SH-SY5Y (cell line): ENCODE measurements at regions not wholly inside any gene's neighbourhood (a gene's known extent, or its start where the extent isn't known, plus 50 kb on each side); places are given as distances from the start of the nearest gene placed in this dataset.

Experiments
- GATA2 ChIP-seq: IDR thresholded peaks from 2 replicates; pipeline ENCODE4 v1.6.1; 2011; ENCODE audit warnings: mild to moderate bottlenecking, low read depth, low read length
- GATA3 ChIP-seq: IDR thresholded peaks from 2 replicates; pipeline ENCODE4 v1.6.1; 2011; ENCODE audit warnings: low read depth, mild to moderate bottlenecking, low read length, moderate library complexity

DNA sequence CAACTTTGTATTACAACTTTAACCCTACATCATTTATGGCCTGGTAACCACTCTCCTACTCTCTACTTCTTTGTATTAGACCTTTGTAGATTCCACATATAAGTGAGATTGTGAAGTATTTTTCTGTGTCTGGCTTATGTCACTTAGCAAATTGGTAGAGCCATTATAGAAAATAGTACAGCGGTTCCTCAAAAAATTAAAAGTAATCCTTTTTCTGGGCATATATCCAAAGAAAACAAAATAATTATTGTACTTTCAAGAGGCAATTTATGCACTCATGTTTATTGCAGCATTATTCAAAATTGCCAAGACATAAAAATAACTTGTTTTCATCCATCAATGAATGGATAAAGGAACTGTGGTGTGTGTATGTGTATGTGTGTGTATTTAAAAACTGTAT, 537.5 kb upstream of the FSIP2 start:
- no peak for TF ChIP-seq GATA2
- no peak for TF ChIP-seq GATA3

DNA sequence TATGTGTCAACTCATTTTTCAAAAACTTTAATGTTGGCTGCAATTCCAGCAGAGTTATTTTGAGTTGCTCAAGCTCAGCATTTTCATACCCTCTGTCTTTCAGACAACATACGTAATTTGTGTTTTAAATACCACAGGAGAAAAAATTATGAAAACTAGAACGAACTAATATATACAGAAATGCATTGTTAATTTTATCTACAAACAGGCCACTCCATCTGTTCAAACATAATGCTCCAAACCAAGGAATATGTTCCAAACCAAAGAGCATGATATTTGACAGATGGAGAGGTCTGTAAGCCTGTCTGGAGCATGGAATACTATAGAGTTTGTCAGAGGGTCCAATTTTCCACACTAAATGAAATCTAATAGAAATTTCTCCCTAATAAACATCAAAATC, 536.2 kb upstream of the FSIP2 start:
- TF ChIP-seq GATA3: no peak
- no peak for TF ChIP-seq GATA2

DNA sequence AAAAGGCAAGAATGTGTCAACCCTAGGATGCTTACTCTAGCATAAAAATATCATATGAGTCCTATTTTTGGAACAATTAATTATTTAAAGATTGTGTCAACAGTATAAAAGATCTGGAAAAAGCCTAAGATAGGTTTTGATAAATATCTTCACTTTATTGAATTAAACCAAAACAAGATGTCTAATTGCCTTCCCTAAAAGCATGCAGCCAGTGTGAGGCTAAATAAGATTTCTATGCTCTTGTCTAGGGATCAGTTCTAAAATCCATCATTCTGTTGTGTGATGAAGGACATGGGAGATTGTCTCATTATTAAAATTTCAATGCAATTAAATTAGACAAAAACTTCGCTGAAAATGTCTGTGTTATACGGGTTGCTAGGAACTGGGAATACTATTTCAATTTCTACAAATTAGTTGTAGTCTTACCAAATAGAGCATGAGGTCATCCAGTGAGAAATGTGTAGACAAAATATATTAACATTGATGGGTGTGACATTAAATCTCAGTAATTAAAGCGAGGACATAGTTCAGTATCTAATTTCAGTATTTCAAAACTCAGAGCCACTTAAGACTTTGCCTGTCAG, 535.6 kb upstream of the FSIP2 start:
- TF ChIP-seq GATA2 (no peak), GATA3 (peak; percentile 59)

DNA sequence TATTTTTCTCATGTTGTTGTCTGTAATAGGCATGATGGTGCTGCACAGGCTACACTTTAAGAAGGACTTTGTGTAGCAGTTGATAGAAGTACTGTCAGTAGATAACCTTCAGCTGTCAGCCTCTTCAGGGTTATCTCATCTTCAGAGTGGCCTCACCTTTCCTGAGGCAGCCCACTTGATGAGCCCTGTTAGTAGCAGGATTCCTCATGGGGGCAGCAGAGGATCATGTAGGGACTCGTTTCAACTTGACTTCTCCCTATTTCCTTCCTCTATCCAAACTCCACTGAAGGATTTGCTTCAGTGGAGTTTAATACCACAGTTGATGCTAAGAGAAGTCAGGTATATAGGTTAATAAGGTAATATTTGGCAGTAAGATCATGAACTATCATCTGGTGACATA, 530.3 kb upstream of the FSIP2 start:
- TF ChIP-seq GATA2: no peak
- TF ChIP-seq GATA3: no peak

DNA sequence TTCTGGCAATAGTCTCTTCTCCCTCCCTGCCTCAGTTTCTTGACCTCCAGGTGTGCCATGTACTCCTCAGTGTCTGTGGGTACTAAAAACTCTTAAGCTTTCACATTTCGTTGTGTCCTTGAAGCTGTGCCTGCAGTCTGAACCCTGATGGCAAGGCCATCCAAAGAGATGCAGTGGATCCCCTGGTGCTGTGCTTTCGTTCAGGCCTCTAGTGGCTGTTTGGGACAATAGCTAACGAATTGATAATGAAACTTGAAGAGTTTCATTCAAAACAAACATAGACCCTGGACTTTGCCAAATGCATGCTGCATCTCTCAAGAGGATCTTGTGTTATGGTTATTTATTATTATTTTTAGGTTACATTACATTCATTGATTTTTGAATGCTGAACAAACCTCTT, 523.1 kb upstream of the FSIP2 start:
- no peak for TF ChIP-seq GATA3
- no peak for TF ChIP-seq GATA2

DNA sequence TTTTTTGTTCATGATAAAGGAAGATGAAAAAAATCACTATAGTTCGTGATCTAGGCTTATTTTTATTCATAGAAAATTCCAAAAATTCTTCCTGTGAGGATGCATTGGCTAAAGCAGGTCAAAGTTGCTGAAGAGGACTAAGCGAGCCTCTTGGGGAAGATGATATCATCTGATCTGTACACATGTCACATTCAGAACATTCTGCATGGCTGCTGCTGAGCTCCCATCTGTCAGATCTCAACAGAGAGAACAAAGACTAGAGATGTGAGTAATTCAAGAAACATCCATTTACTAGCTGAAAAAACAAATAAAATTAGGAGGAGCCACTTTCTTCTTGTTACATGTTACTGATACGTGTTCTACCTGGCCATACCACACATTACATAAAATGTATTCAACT, 518.6 kb upstream of the FSIP2 start:
- TF ChIP-seq GATA2 (peak; percentile 24; the same call in 1 of the 2 replicates), GATA3 (no peak)

DNA sequence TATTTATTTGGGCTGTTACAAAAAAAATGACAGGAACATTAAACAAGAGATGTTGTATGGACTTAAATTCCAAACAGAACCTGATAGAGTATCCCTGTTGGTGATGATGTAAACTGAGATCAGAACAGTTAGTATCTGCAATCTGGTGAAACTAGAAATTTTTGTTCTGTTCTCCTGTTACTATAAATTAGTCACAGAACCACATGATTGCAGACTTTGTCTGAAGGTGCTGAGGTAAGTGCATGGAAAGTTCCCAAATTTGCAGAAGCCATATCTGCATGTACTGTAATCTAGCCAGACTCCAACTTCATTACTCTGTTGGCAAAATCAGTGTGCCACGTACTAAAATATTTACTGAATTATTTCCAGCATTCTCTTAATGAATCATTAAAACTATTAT, 516.3 kb upstream of the FSIP2 start:
- TF ChIP-seq GATA3 (no peak), GATA2 (no peak)

DNA sequence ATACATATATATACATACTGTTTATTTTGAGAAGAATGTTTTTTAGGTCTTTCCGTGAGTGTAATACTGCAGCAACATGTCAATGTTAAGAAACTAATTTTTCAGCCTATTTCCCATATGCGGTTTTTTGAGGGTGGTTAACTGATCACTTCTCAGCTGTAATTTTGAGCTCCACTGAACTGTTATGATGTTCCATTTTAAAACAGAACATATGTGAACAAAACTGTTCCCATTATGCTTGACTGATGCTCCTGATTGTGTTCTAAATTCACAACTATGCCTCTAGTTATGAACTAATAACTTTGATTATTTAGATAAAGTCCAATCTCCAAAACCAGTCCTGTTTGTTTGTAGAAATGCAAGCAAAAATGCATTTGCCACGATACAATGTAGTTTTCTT, 511.2 kb upstream of the FSIP2 start:
- TF ChIP-seq GATA3 (peak; percentile 26; the same call in 1 of the 2 replicates), GATA2 (no peak)

DNA sequence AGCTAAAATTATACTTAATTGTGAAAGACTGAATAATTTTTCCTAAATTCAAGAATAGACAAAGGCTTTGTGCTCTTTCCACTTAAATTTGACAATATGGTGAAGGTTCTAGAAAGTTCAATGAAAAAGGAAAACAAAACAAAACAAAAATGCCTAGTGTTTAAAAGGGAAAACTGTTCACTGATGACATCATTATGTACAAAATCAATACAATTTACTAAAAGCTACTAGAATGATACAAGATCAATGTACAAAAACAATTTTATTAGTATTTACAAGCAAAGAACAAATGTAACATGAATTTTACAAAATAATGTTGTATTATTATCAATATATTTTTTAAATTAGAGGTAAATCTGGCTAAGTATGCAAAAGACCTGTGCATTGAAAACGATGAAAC, 499.1 kb upstream of the FSIP2 start:
- TF ChIP-seq GATA2: no peak
- no peak for TF ChIP-seq GATA3

DNA sequence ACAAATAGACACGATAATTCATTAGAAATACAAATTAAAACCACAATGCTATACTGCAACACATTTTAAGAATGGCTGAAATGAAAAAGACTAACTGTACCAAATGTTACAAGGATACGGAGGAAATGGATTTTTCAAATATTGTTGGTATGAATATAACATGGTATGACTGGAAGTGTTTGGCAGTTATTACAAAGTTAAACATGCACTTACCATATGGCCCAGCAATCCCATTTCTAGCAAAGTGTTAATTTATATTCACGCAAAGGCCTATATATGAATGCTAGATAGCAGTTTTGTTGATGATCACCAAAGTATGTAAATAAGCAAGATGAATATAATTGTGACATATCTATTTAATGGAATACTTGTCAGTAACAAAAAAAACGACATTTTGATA, 497.8 kb upstream of the FSIP2 start:
- TF ChIP-seq GATA3 (no peak), GATA2 (no peak)

DNA sequence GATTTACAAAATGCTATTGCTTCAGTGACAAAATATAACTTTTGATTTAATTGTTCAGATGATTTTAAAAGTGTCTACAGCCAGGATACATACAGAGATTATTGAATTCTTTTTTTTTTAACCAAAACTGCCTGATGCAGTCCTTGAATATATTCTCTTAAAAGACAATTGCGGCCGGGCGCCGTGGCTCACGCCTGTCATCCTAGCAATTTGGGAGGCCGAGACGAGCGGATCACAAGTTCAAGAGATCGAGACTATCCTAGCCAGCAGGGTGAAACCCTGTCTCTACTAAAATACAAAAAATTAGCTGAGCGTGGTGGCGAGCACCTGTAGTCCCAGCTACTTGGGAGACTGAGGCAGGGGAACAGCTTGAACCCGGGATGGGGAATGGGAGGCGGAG, 497.0 kb upstream of the FSIP2 start:
- TF ChIP-seq GATA3 (no peak), GATA2 (no peak)

DNA sequence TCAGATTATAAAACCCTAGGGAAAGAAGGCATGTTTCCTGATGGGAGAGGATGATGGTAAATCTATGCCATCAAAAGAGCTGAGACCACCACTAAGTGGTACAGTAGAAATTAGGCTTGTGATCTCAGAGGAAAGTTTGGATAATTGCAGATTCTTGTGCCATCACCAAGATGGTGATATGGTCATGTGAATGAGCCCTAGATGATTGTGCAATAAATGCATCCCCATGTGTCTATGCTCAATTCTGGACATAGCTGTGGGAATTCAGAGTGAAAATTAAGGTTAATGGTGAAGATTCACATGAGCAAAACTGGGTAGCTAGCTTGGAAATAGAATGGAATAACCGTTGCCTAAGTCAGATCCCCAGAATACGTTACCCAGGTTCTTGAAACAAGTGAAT, 496.1 kb upstream of the FSIP2 start:
- TF ChIP-seq GATA2: no peak
- no peak for TF ChIP-seq GATA3

DNA sequence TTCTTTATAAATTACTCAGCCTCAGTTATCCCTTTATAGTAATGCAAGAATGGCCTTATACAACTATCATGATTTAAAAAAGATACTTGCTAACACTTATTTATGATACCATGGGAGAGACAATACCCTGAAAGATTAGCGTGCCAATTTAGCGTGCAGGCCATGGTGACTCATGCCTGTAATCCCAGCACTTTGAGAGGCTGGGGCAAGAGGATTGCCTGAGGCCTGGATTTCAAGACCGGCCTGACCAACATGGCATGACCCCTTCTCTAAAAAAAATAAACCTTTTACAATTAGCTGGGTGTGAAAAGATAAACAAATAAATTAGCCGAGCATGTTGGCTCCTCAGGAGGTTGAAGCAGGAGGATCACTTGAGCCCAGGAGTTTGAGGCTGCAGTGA, 493.4 kb upstream of the FSIP2 start:
- TF ChIP-seq GATA2 (no peak), GATA3 (no peak)

DNA sequence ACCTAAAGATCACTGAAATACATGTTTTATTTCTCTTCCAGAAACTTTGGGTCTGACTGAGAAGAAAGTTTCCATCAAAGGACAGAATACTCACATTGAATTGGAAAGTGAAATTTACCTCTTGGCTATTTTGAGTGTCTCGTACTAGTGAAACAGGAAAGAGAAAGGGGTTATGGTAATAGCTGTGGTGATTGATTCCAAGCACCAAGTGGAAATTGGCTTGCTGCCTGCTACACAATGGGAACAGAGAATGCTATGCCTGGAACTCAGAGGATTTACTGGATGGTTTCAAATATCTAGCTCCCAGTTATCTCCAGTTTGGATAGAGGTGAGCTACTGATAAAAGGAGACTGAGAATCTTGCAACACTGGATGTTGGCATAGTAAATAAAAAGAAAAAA, 492.8 kb upstream of the FSIP2 start:
- TF ChIP-seq GATA2: no peak
- no peak for TF ChIP-seq GATA3

DNA sequence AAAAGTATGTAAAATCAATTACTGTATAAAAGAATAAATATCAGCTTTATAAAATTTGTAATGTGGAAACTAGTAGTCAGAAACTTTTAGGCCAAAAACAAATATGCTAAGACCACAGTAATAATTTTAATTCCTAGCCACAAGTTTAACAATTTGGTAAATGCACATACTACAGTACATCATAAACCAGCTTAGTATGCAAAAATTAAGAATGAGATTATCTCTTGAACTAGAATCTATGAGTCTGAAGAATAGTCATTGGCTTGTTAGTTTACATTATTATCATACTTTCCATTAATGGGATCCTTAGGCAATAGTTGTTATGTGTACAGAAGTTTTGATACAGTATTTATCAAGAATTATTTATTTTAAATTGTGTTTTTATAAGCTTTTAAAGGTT, 491.9 kb upstream of the FSIP2 start:
- TF ChIP-seq GATA2: no peak
- no peak for TF ChIP-seq GATA3

DNA sequence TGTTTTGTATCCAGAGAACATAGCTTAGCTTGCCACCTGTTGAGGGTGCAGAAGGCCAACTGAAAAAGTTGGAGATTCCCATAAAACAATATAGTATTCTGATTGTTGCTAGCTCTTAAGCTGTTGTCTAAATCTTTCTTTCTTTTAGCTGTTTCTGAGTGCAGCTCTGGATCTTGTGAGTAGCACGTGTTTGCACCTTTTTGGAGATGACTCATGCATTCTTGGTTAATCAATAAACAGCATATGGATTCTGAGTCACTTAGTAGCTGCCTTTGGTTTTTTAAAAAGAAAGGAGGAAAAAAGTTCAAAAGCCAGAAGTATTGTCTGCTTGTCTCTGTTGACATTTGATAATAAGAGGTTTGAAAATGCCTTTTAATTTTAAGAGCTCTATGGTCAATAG, 483.0 kb upstream of the FSIP2 start:
- TF ChIP-seq GATA3 (no peak), GATA2 (no peak)
